Mesendoderm (in vitro differentiated cells): ENCODE measurements at regions not wholly inside any gene's neighbourhood (a gene's known extent, or its start where the extent isn't known, plus 50 kb on each side); places are given as distances from the start of the nearest gene placed in this dataset.

Source experiments
- DNase-seq: peaks from one replicate; pipeline ENCODE4 v3.0.0; 2013
- H2AK5ac ChIP-seq: 2 replicates; pipeline ENCODE4 v1.6.1; 2013; ENCODE audit warnings: low read length, inconsistent platforms
- H2BK120ac ChIP-seq: 2 replicates; pipeline ENCODE4 v1.6.1; 2013; ENCODE audit warnings: low read depth, mild to moderate bottlenecking, low read length, moderate library complexity, mixed read lengths
- H2BK15ac ChIP-seq: replicated peaks from 2 replicates; pipeline ENCODE4 v1.6.1; 2013; ENCODE audit warnings: low read depth, mild to moderate bottlenecking, moderate library complexity
- H2BK5ac ChIP-seq: 2 replicates; pipeline ENCODE4 v1.6.1; 2013; ENCODE audit warnings: low read length, inconsistent platforms
- H3K18ac ChIP-seq: 2 replicates; pipeline ENCODE4 v1.6.1; 2013; ENCODE audit warnings: mild to moderate bottlenecking, low read length, mixed read lengths
- H3K23ac ChIP-seq: one replicate; pipeline ENCODE4 v1.6.1; 2013; ENCODE audit warnings: low read length
- H3K27ac ChIP-seq: 2 replicates; pipeline ENCODE4 v1.5.1; 2013; ENCODE audit warnings: low read depth, mild to moderate bottlenecking, inconsistent platforms, low read length, moderate library complexity
- H3K27me3 ChIP-seq: 2 replicates; pipeline ENCODE4 v1.6.1; 2013; ENCODE audit warnings: low read length, control low read depth, mild to moderate bottlenecking, inconsistent platforms; ENCODE audit not compliant: insufficient read depth, poor library complexity
- H3K36me3 ChIP-seq: 2 replicates; pipeline ENCODE4 v1.6.1; 2013; ENCODE audit warnings: low read length, inconsistent platforms; ENCODE audit not compliant: control insufficient read depth, insufficient read depth
- H3K4ac ChIP-seq: one replicate; pipeline ENCODE4 v1.6.1; 2013; ENCODE audit warnings: low read depth, mild to moderate bottlenecking, low read length, moderate library complexity
- H3K4me1 ChIP-seq: 2 replicates; pipeline ENCODE4 v1.6.1; 2013; ENCODE audit warnings: low read depth, low read length, inconsistent platforms; ENCODE audit not compliant: control insufficient read depth
- H3K4me2 ChIP-seq: 2 replicates; pipeline ENCODE4 v1.6.1; 2013; ENCODE audit warnings: low read length
- H3K4me3 ChIP-seq: 2 replicates; pipeline ENCODE4 v1.5.1; 2013; ENCODE audit warnings: mild to moderate bottlenecking, low read length
- H3K56ac ChIP-seq: one replicate; pipeline ENCODE4 v1.6.1; 2013; ENCODE audit warnings: low read length
- H3K79me1 ChIP-seq: 2 replicates; pipeline ENCODE4 v1.6.1; 2013; ENCODE audit warnings: low read length, inconsistent platforms
- H3K79me2 ChIP-seq: 2 replicates; pipeline ENCODE4 v1.6.1; 2013; ENCODE audit warnings: mild to moderate bottlenecking, low read length; ENCODE audit not compliant: control insufficient read depth, insufficient read depth
- H3K9ac ChIP-seq: 2 replicates; pipeline ENCODE4 v1.6.1; 2013; ENCODE audit warnings: low read length, inconsistent platforms
- H4K5ac ChIP-seq: one replicate; pipeline ENCODE4 v1.6.1; 2013; ENCODE audit warnings: low read length
- H4K8ac ChIP-seq: one replicate; pipeline ENCODE4 v1.6.1; 2013; ENCODE audit warnings: low read depth, mild to moderate bottlenecking, control low read depth, low read length, moderate library complexity
- WGBS: extraction: QIAGEN DNeasy Blood & Tissue Kit; methylation state at CpG from one replicate; pipeline ENCODE4 v1.1.7; 2013; ENCODE audit warnings: low lambda C conversion rate, missing lambda C conversion rate; ENCODE audit not compliant: insufficient coverage; ENCODE audit errors: extremely low coverage; 5-methylcytosine and 5-hydroxymethylcytosine counted together

- Histone ChIP-seq H2BK120ac (no peak overlapping the region), H3K36me3 (no peaks in the 10 kb centered on the region), H2BK15ac (no peak overlapping the region), H2BK5ac (no peak overlapping the region), H3K27me3 (no peaks in the 10 kb centered on the region), H3K4me2 (no peak overlapping the region), H2AK5ac (no peak overlapping the region), H3K4me3 (no peak overlapping the region), H3K79me1 (no peaks in the 10 kb centered on the region), H3K18ac (no peak overlapping the region), H3K79me2 (no peaks in the 10 kb centered on the region), H4K5ac (no peak overlapping the region), H3K9ac (no peak overlapping the region), H3K4ac (no peak overlapping the region), H4K8ac (no peak overlapping the region), H3K4me1 (no peaks in the 10 kb centered on the region), H3K23ac (no peak overlapping the region), H3K56ac (no peak overlapping the region), H3K27ac (no peak overlapping the region)
- no peak for DNase-seq
- WGBS = no CpG with 5 or more reads among the region's 8 CpGs
Measured at GRCh38 chr18:77992057-77992456, 742.4 kb downstream of the GALR1 start.

- Histone ChIP-seq H2BK15ac (no peak overlapping the region), H3K4ac (no peak overlapping the region), H4K5ac (no peak overlapping the region), H3K27me3 (no peaks in the 10 kb centered on the region), H4K8ac (no peak overlapping the region), H2BK5ac (no peak overlapping the region), H3K4me1 (no peaks in the 10 kb centered on the region), H3K36me3 (no peaks in the 10 kb centered on the region), H3K4me2 (no peak overlapping the region), H3K79me2 (no peaks in the 10 kb centered on the region), H3K56ac (no peak overlapping the region), H3K9ac (no peak overlapping the region), H3K4me3 (no peak overlapping the region), H2BK120ac (no peak overlapping the region), H3K23ac (no peak overlapping the region), H3K18ac (no peak overlapping the region), H3K79me1 (no peaks in the 10 kb centered on the region), H3K27ac (no peak overlapping the region), H2AK5ac (no peak overlapping the region)
- no peak for DNase-seq
- no CpG with 5 or more reads among the region's 25 CpGs for WGBS
Measured at GRCh38 chr18:77993188-77993981, 743.7 kb downstream of the GALR1 start.

- Histone ChIP-seq H2BK5ac (no peak overlapping the region), H3K79me2 (no peaks in the 10 kb centered on the region), H3K9ac (no peak overlapping the region), H2AK5ac (no peak overlapping the region), H4K8ac (no peak overlapping the region), H3K4me1 (no peaks in the 10 kb centered on the region), H3K23ac (no peak overlapping the region), H4K5ac (no peak overlapping the region), H3K27me3 (no peaks in the 10 kb centered on the region), H2BK120ac (no peak overlapping the region), H3K4ac (no peak overlapping the region), H3K18ac (no peak overlapping the region), H3K27ac (no peak overlapping the region), H3K36me3 (no peaks in the 10 kb centered on the region), H3K79me1 (no peaks in the 10 kb centered on the region), H3K56ac (no peak overlapping the region), H3K4me2 (no peak overlapping the region), H3K4me3 (no peak overlapping the region), H2BK15ac (no peak overlapping the region)
- WGBS = no CpG with 5 or more reads among the region's 3 CpGs
- DNase-seq = no peak
Measured at GRCh38 chr18:77995593-77995992, 745.9 kb downstream of the GALR1 start.

GRCh38 chr18:77996737-77997136 lies 747.1 kb downstream of the GALR1 start:
- H3K9ac ChIP-seq = no peak overlapping the region
- no peak overlapping the region for H4K8ac ChIP-seq
- H3K79me1 ChIP-seq = no peaks in the 10 kb centered on the region
- no peak overlapping the region for H2BK120ac ChIP-seq
- H3K4ac ChIP-seq = no peak overlapping the region
- H3K27me3 ChIP-seq = no peaks in the 10 kb centered on the region
- no peaks in the 10 kb centered on the region for H3K4me1 ChIP-seq
- H3K23ac ChIP-seq = no peak overlapping the region
- no peak overlapping the region for H2BK5ac ChIP-seq
- H3K18ac ChIP-seq = no peak overlapping the region
- no peak overlapping the region for H3K4me2 ChIP-seq
- H3K79me2 ChIP-seq = no peaks in the 10 kb centered on the region
- H3K4me3 ChIP-seq = no peak overlapping the region
- no peak overlapping the region for H3K27ac ChIP-seq
- no peak overlapping the region for H2AK5ac ChIP-seq
- no peak overlapping the region for H3K56ac ChIP-seq
- no CpG with 5 or more reads among the region's 4 CpGs for WGBS
- H2BK15ac ChIP-seq = no peak overlapping the region
- no peaks in the 10 kb centered on the region for H3K36me3 ChIP-seq
- no peak for DNase-seq
- no peak overlapping the region for H4K5ac ChIP-seq

- Histone ChIP-seq H2BK15ac (no peak overlapping the region), H3K18ac (no peak overlapping the region), H3K4me1 (no peaks in the 10 kb centered on the region), H2BK120ac (no peak overlapping the region), H2AK5ac (no peak overlapping the region), H3K27ac (no peak overlapping the region), H4K5ac (no peak overlapping the region), H3K79me1 (no peaks in the 10 kb centered on the region), H3K79me2 (no peaks in the 10 kb centered on the region), H2BK5ac (no peak overlapping the region), H3K9ac (no peak overlapping the region), H3K36me3 (no peaks in the 10 kb centered on the region), H4K8ac (no peak overlapping the region), H3K23ac (no peak overlapping the region), H3K4me2 (no peak overlapping the region), H3K4ac (no peak overlapping the region), H3K4me3 (no peak overlapping the region), H3K27me3 (no peaks in the 10 kb centered on the region), H3K56ac (no peak overlapping the region)
- DNase-seq = no peak
Measured at GRCh38 chr18:78001811-78002210, 752.2 kb downstream of the GALR1 start.
